ENCODE measurements at regions not wholly inside any gene's neighbourhood (a gene's known extent, or its start where the extent isn't known, plus 50 kb on each side); places are given as distances from the start of the nearest gene placed in this dataset.

DNA sequence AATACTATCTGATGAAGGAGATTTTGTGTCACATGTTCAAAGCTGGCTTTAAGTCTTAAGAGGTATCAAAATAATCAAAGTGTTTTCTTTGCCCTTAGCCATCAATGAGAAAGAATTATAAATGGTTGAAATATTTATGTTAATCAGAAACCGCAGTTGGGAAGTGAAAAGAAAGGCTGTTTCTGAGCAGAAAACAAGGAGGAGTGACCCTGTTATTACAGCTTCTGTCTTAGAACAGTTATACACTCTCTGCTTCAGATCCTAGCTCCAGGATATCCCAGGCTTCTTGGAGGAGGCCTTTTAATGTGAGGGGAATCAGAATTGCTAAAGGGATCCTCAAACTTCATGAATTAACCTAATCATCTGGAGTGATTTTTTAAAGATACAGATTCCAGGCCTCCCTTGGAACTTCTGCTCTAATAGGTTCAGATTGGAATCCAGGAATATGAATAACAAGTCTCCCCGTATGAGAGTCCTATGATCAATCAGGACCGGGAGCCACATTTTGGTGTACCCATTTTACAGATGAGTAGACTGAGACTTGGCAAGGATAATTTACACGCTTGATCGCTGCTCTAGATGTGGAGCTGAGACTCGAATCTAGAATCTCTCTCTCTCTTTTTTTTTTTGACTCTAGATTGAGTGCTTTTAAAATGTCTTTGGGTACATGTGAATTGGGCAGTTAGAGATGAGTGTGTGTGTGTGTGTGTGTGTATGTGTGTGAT lies 50.8 kb upstream of the JAG1 start:
- WGBS, 2 donors (ENCODE audit: low coverage in 1 of 2), result 90 to 92% methylated on average over 6 of the region's 6 CpGs
- Histone ChIP-seq H3K27ac (no peak overlapping the region), H3K36me3 (no peaks in the 10 kb centered on the region), H3K9me3 (no peaks in the 10 kb centered on the region), H3K27me3 (no peaks in the 10 kb centered on the region), H3K4me3 (no peak overlapping the region), H3K4me1 (no peaks in the 10 kb centered on the region)
- no peak for ATAC-seq
- TF ChIP-seq EP300 (IDR thresholded peaks at IDR 0.05), result no peak
- no peak for TF ChIP-seq POLR2AphosphoS5 (IDR thresholded peaks at IDR 0.05)
- TF ChIP-seq, protein P1, sequence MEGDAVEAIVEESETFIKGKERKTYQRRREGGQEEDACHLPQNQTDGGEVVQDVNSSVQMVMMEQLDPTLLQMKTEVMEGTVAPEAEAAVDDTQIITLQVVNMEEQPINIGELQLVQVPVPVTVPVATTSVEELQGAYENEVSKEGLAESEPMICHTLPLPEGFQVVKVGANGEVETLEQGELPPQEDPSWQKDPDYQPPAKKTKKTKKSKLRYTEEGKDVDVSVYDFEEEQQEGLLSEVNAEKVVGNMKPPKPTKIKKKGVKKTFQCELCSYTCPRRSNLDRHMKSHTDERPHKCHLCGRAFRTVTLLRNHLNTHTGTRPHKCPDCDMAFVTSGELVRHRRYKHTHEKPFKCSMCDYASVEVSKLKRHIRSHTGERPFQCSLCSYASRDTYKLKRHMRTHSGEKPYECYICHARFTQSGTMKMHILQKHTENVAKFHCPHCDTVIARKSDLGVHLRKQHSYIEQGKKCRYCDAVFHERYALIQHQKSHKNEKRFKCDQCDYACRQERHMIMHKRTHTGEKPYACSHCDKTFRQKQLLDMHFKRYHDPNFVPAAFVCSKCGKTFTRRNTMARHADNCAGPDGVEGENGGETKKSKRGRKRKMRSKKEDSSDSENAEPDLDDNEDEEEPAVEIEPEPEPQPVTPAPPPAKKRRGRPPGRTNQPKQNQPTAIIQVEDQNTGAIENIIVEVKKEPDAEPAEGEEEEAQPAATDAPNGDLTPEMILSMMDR (IDR thresholded peaks at IDR 0.05), result no peak
- TF ChIP-seq POLR2A (IDR thresholded peaks at IDR 0.05), result no peak

DNA sequence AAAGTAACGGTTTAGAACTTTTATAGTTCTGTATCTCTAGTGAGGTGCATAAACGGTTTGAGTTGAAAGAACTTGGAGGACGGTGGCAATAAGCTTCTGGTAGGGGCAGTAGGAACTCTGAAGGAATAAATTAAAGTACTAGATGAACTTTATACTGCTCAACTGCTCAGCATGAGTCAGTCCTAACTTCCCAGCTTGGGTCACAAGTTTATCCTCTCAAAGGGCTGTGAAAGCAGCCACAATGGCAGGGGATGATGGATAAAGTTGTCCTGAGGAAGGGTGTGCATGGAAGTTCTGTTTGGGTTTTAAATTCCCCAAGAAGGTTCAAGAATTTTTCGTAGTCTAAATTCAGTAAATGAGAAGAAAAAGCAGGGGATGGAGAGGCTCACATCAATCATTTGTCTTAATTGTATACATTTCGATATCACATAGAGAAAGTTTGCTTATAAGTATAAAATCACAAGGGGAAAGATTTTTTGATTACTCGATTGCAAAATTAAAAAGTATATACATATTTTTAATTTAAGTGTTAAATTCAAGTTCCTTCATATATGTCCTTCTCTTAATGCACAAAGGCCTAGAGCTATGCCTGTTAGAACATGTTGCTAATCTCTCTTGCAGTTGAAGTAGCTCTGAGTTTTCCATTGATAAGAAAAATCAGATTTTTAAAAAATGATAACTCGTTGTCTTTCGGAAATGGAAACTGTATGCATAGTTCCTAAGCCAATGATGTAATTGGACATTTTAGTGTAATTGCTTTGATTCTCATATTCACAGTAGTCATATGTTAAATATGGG lies 55.3 kb upstream of the JAG1 start:
- Histone ChIP-seq H3K27me3 (no peaks in the 10 kb centered on the region), H3K4me1 (no peaks in the 10 kb centered on the region), H3K9me3 (no peaks in the 10 kb centered on the region), H3K4me3 (no peak overlapping the region), H3K27ac (no peak overlapping the region), H3K36me3 (no peaks in the 10 kb centered on the region)
- WGBS, 2 donors (ENCODE audit: low coverage in 1 of 2), result 59 to 61% methylated on average over 8 of the region's 8 CpGs
- TF ChIP-seq POLR2A (IDR thresholded peaks at IDR 0.05) (no peak), POLR2AphosphoS5 (IDR thresholded peaks at IDR 0.05) (no peak), EP300 (IDR thresholded peaks at IDR 0.05) (no peak)
- TF ChIP-seq, protein P1 (IDR thresholded peaks at IDR 0.05), result no peak
- ATAC-seq, result no peak

DNA sequence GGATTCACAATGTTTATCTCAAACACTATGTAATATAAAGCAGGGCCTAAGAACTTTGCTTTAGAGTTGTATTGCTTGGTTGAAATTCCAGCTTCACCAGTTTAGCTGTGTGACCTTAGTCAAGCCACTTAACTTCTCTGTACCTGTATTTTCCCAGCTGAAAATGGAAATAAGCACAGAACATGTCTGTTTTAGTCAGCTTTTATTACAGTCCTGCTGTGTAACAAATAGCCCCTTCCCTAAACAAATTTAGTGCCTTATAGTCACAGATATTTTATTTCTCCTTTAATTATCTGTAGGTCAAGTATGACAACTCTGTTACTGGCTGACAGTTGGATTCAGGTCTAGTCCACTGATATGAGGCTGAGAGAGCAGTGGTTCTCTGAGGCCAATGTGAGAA lies 56.0 kb upstream of the JAG1 start:
- no peaks in the 10 kb centered on the region for H3K9me3 ChIP-seq
- ATAC-seq, result no peak

DNA sequence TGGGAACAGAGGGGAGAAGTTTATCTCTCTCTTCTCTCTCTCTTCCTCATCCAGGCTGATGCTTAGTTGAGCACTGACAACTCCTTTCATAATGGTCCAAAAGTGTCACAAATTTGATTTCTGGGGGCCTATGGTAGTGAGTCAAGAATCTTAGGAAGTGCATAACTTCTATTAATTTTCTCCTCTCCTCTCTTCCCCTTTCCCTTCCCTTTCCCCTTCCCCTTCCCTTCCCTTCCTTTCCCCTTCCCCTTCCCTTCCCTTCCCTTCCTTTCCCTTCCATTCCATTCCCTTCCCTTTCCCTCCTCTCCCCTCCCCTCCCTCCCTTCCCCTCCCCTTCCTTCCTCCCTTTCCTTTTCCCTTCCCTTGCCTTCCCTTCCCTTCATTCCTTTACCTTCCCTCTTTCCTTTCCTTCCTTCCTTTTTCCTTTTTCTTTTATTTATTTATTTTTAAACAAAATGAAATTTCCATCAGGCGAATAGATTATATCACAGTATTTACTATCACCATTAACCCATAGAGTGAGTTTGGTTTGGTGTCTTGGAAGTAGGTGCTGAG lies 56.9 kb upstream of the JAG1 start:
- no CpG with 5 or more reads among the region's 1 CpG for WGBS, 2 donors (ENCODE audit: low coverage in 1 of 2)
- H3K27ac ChIP-seq, result no peak overlapping the region
- no peaks in the 10 kb centered on the region for H3K36me3 ChIP-seq
- ATAC-seq, result no peak
- peaks cover 0 to 5% (median 0%) of the 10 kb centered on the region in 3 donors for H3K4me1 ChIP-seq
- no peak overlapping the region for H3K4me3 ChIP-seq
- no peaks in the 10 kb centered on the region for H3K9me3 ChIP-seq
- H3K27me3 ChIP-seq, result no peaks in the 10 kb centered on the region
- TF ChIP-seq POLR2AphosphoS5 (IDR thresholded peaks at IDR 0.05) (no peak), EP300 (IDR thresholded peaks at IDR 0.05) (no peak), POLR2A (IDR thresholded peaks at IDR 0.05) (no peak)
- TF ChIP-seq, protein P1 (IDR thresholded peaks at IDR 0.05), result no peak

More for the DNA sequence above, 56.0 kb upstream of the JAG1 start:
- H3K4me3 ChIP-seq, result no peak overlapping the region
- no peak overlapping the region for H3K27ac ChIP-seq
- H3K4me1 ChIP-seq, result no peaks in the 10 kb centered on the region
- H3K27me3 ChIP-seq, result no peaks in the 10 kb centered on the region
- TF ChIP-seq POLR2AphosphoS5 (IDR thresholded peaks at IDR 0.05) (no peak), EP300 (IDR thresholded peaks at IDR 0.05) (no peak)
- TF ChIP-seq, protein P1 (IDR thresholded peaks at IDR 0.05), result no peak
- H3K36me3 ChIP-seq, result no peaks in the 10 kb centered on the region
